ENCODE measurements at regions not wholly inside any gene's neighbourhood (a gene's known extent, or its start where the extent isn't known, plus 50 kb on each side); places are given as distances from the start of the nearest gene placed in this dataset.

- intact Hi-C loops (cut with DNase I): no loop called here
- H3K27ac ChIP-seq: no peak overlapping the region
- no peak for TF ChIP-seq CTCF (IDR thresholded peaks at IDR 0.05)
- no peak for TF ChIP-seq POLR2AphosphoS5 (IDR thresholded peaks at IDR 0.05; ENCODE audit: insufficient read depth in 1 of 2, low read depth in 1 of 2)
- TF ChIP-seq POLR2A (IDR thresholded peaks at IDR 0.05): no peak
- no peak overlapping the region for H3K4me3 ChIP-seq
- peaks cover 18% of the 10 kb centered on the region for H3K4me1 ChIP-seq
- DNase-seq (ENCODE audit: extremely low spot score in 2 of 2): no peak
- H3K36me3 ChIP-seq: no peaks in the 10 kb centered on the region
- no peaks in the 10 kb centered on the region for H3K9me3 ChIP-seq
- H3K27me3 ChIP-seq: no peaks in the 10 kb centered on the region
Observed at GRCh38 chr13:60788156-60788829, 391.3 kb downstream of the TDRD3 start.

DNA sequence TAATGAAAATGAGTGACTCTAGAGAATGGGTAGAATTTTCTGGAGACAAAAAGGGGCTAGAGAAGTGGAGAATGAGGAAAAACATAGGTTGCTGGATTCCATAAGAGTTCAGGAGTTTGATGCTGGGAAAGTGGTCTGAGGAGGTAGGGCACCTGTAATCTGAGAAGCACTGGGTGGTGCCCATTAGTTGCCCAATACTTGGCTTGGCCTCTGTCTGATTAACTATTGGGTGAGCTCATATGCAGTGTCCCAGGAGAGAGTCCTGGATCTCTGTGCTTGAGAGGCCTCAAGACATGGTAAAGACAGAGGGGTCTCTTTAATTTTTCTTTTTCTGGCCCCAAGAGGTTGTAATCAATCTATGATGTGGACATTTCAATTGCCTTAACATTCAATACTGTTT lies 390.1 kb downstream of the TDRD3 start:
- Histone ChIP-seq H3K27ac (no peak overlapping the region), H3K9me3 (no peaks in the 10 kb centered on the region), H3K4me3 (no peak overlapping the region), H3K27me3 (no peaks in the 10 kb centered on the region), H3K4me1 (peaks cover 18% of the 10 kb centered on the region), H3K36me3 (no peaks in the 10 kb centered on the region)
- TF ChIP-seq POLR2A (IDR thresholded peaks at IDR 0.05) (no peak), POLR2AphosphoS5 (IDR thresholded peaks at IDR 0.05; ENCODE audit: insufficient read depth in 1 of 2, low read depth in 1 of 2) (no peak), CTCF (IDR thresholded peaks at IDR 0.05) (no peak)
- intact Hi-C loops (cut with DNase I): no loop called here
- DNase-seq (ENCODE audit: extremely low spot score in 2 of 2): no peak

- DNase-seq (ENCODE audit: extremely low spot score in 2 of 2): no peak
- no peak for TF ChIP-seq POLR2AphosphoS5 (IDR thresholded peaks at IDR 0.05; ENCODE audit: insufficient read depth in 1 of 2, low read depth in 1 of 2)
- TF ChIP-seq POLR2A (IDR thresholded peaks at IDR 0.05): no peak
- TF ChIP-seq CTCF (IDR thresholded peaks at IDR 0.05): no peak
- Histone ChIP-seq H3K27me3 (no peaks in the 10 kb centered on the region), H3K36me3 (no peaks in the 10 kb centered on the region), H3K9me3 (no peaks in the 10 kb centered on the region), H3K4me3 (no peak overlapping the region), H3K4me1 (no peaks in the 10 kb centered on the region), H3K27ac (no peak overlapping the region)
- intact Hi-C loops (cut with DNase I): no loop called here
Observed at GRCh38 chr13:60772726-60773125, 375.7 kb downstream of the TDRD3 start.

GRCh38 chr13:60765700-60766411 lies 368.8 kb downstream of the TDRD3 start:
- H3K4me1 ChIP-seq: no peaks in the 10 kb centered on the region
- no peaks in the 10 kb centered on the region for H3K9me3 ChIP-seq
- DNase-seq (ENCODE audit: extremely low spot score in 2 of 2): no peak
- intact Hi-C loops (cut with DNase I): no loop called here
- no peak overlapping the region for H3K4me3 ChIP-seq
- H3K27ac ChIP-seq: no peak overlapping the region
- H3K36me3 ChIP-seq: no peaks in the 10 kb centered on the region
- TF ChIP-seq POLR2A (IDR thresholded peaks at IDR 0.05): no peak
- no peak for TF ChIP-seq CTCF (IDR thresholded peaks at IDR 0.05)
- TF ChIP-seq POLR2AphosphoS5 (IDR thresholded peaks at IDR 0.05; ENCODE audit: insufficient read depth in 1 of 2, low read depth in 1 of 2): no peak
- no peaks in the 10 kb centered on the region for H3K27me3 ChIP-seq

GRCh38 chr13:60759499-60759898 lies 362.5 kb downstream of the TDRD3 start:
- TF ChIP-seq POLR2AphosphoS5 (IDR thresholded peaks at IDR 0.05; ENCODE audit: insufficient read depth in 1 of 2, low read depth in 1 of 2) (no peak), CTCF (IDR thresholded peaks at IDR 0.05) (no peak), POLR2A (IDR thresholded peaks at IDR 0.05) (no peak)
- no peak overlapping the region for H3K27ac ChIP-seq
- H3K27me3 ChIP-seq: no peaks in the 10 kb centered on the region
- H3K4me3 ChIP-seq: no peak overlapping the region
- H3K9me3 ChIP-seq: no peaks in the 10 kb centered on the region
- intact Hi-C loops (cut with DNase I): no loop called here
- H3K4me1 ChIP-seq: no peaks in the 10 kb centered on the region
- no peak for DNase-seq (ENCODE audit: extremely low spot score in 2 of 2)
- H3K36me3 ChIP-seq: no peaks in the 10 kb centered on the region

Data from vagina (tissue), 2 donors.